Peyer's patch (tissue), 4 donors: ENCODE measurements at regions not wholly inside any gene's neighbourhood (a gene's known extent, or its start where the extent isn't known, plus 50 kb on each side); places are given as distances from the start of the nearest gene placed in this dataset.

Experiments
- CTCF ChIP-seq, 6 experiments: fragments of 450-650 bp in 4 of 6; fragments of 200-600 bp in 2 of 6; sonication (generic) in 1 of 6; IDR thresholded peaks; one replicate each; pipeline ENCODE4 v1.5.1; 2017 to 2019; ENCODE audit warnings: antibody characterized with exemption in 6 of 6, mild to moderate bottlenecking in 3 of 6, moderate library complexity in 1 of 6
- POLR2A ChIP-seq, 2 donors: fragments of 450-650 bp; IDR thresholded peaks; one replicate each; pipeline ENCODE4 v1.5.1; 2017; ENCODE audit warnings: antibody characterized with exemption in 2 of 2, mild to moderate bottlenecking in 2 of 2, moderate library complexity in 2 of 2

GRCh38 chr18:28792404-28793086 is 615.6 kb upstream of the CDH2 start:
- TF ChIP-seq CTCF (IDR thresholded peaks at IDR 0.05) (no peak), POLR2A (IDR thresholded peaks at IDR 0.05) (no peak)
